ENCODE measurements at regions not wholly inside any gene's neighbourhood (a gene's known extent, or its start where the extent isn't known, plus 50 kb on each side); places are given as distances from the start of the nearest gene placed in this dataset.

- TF ChIP-seq ZNF462 (CRISPR knock-in tag; IDR thresholded peaks at IDR 0.05) = no peak
- TF ChIP-seq STAT1 (IDR thresholded peaks at IDR 0.05; ENCODE audit: unreplicated experiment) = no peak
These were observed 186.1 kb upstream of the KLF12 start (continued) for GRCh38 chr13:74320282-74320681.

- H3K4me2 ChIP-seq = no peak overlapping the region
- no peaks in the 10 kb centered on the region for H3K36me3 ChIP-seq (ENCODE audit: insufficient read depth)
- no peaks in the 10 kb centered on the region for H3K27me3 Mint-ChIP-seq (ENCODE audit: insufficient read depth, low read depth, poor library complexity)
- H3K27ac ChIP-seq (ENCODE audit: low read depth) = no peak overlapping the region
- H3K9me3 Mint-ChIP-seq = no peaks in the 10 kb centered on the region
- no peak overlapping the region for H2AFZ ChIP-seq
- H3K27me3 ChIP-seq (ENCODE audit: insufficient read depth) = no peaks in the 10 kb centered on the region
- no peaks in the 10 kb centered on the region for H3F3A ChIP-seq (replicated peaks; ENCODE audit: low read depth)
- H3K36me3 Mint-ChIP-seq (ENCODE audit: low read depth) = no peaks in the 10 kb centered on the region
- no peaks in the 10 kb centered on the region for H3K79me2 ChIP-seq (replicated peaks; ENCODE audit: insufficient read depth)
- peaks cover 2% of the 10 kb centered on the region; the same call in 2 of the 3 replicates for H3K4me1 Mint-ChIP-seq
- DNase-seq (ENCODE audit: low spot score) (no peak), ATAC-seq (no peak)
- no peaks in the 10 kb centered on the region for H4K20me1 ChIP-seq (replicated peaks; ENCODE audit: insufficient read depth)
- no peak overlapping the region for H3K4me3 Mint-ChIP-seq
- H3K9me2 ChIP-seq (ENCODE audit: insufficient read depth) = no peaks in the 10 kb centered on the region
- peaks cover 6% of the 10 kb centered on the region; the same call in 1 of the 2 replicates for H3K4me1 ChIP-seq (ENCODE audit: insufficient read depth)
- H3K27ac Mint-ChIP-seq = no peak overlapping the region
- no peak overlapping the region for H3K4me3 ChIP-seq
- TF ChIP-seq EZH2phosphoT487 (IDR thresholded peaks at IDR 0.05; ENCODE audit: unreplicated experiment) = no peak
- TF ChIP-seq STAT1 (IDR thresholded peaks at IDR 0.05; ENCODE audit: unreplicated experiment) = no peak
- TF ChIP-seq POLR2AphosphoS5 (IDR thresholded peaks at IDR 0.05; ENCODE audit: low read depth) = no peak
- TF ChIP-seq, protein P1, sequence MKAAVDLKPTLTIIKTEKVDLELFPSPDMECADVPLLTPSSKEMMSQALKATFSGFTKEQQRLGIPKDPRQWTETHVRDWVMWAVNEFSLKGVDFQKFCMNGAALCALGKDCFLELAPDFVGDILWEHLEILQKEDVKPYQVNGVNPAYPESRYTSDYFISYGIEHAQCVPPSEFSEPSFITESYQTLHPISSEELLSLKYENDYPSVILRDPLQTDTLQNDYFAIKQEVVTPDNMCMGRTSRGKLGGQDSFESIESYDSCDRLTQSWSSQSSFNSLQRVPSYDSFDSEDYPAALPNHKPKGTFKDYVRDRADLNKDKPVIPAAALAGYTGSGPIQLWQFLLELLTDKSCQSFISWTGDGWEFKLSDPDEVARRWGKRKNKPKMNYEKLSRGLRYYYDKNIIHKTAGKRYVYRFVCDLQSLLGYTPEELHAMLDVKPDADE (IDR thresholded peaks at IDR 0.05) = no peak
- no peak for TF ChIP-seq EZH2 (IDR thresholded peaks at IDR 0.05; ENCODE audit: low read depth, unreplicated experiment)
- no peak for TF ChIP-seq ZNF114 (CRISPR knock-in tag; IDR thresholded peaks at IDR 0.05)
- no peak for TF ChIP-seq CREB1 (CRISPR knock-in tag; IDR thresholded peaks at IDR 0.05; ENCODE audit: low read depth)
- TF ChIP-seq ZNF462 (CRISPR knock-in tag; IDR thresholded peaks at IDR 0.05) = no peak
- TF ChIP-seq NANOG (IDR thresholded peaks at IDR 0.05; ENCODE audit: borderline replicate concordance) = no peak
These were observed 182.3 kb upstream of the KLF12 start for GRCh38 chr13:74316547-74316946.
